Hepatocyte (in vitro differentiated cells): ENCODE measurements at regions not wholly inside any gene's neighbourhood (a gene's known extent, or its start where the extent isn't known, plus 50 kb on each side); places are given as distances from the start of the nearest gene placed in this dataset.

Source experiments
- CTCF ChIP-seq: fragments of 200-600 bp; sonication (generic); IDR thresholded peaks from 2 replicates; pipeline ENCODE4 v1.5.1; 2016; ENCODE audit warnings: antibody characterized with exemption, mild to moderate bottlenecking; ENCODE audit not compliant: poor library complexity
- EZH2 ChIP-seq: fragments of 200-600 bp; sonication (generic); IDR thresholded peaks from 2 replicates; pipeline ENCODE4 v1.6.1; 2016; ENCODE audit warnings: antibody characterized with exemption, mild to moderate bottlenecking, borderline replicate concordance
- EZH2phosphoT487 ChIP-seq: fragments of 200-600 bp; sonication (generic); IDR thresholded peaks from one replicate; pipeline ENCODE4 v1.6.1; 2018; ENCODE audit warnings: antibody characterized with exemption, mild to moderate bottlenecking, low read depth, moderate library complexity; ENCODE audit not compliant: unreplicated experiment, severe bottlenecking

GRCh38 chr4:126344472-126344871 lies 1029.7 kb downstream of the FAT4 start:
- no peak for TF ChIP-seq CTCF
- no peak for TF ChIP-seq EZH2
- TF ChIP-seq EZH2phosphoT487: no peak
